ENCODE measurements at regions not wholly inside any gene's neighbourhood (a gene's known extent, or its start where the extent isn't known, plus 50 kb on each side); places are given as distances from the start of the nearest gene placed in this dataset.
"Not testable (repeated sequence)": the region's sequence is repeated elsewhere in the genome, so short reads cannot be mapped to it uniquely, and the experiment has no call there.

GRCh38 chr21:13963259-13963658, 247.5 kb downstream of the LIPI start:
- TF ChIP-seq POLR2A, CTCF (IDR thresholded peaks at IDR 0.05): not testable (repeated sequence)
